HG02885 (cell line): ENCODE measurements at regions not wholly inside any gene's neighbourhood (a gene's known extent, or its start where the extent isn't known, plus 50 kb on each side); places are given as distances from the start of the nearest gene placed in this dataset.
"Not testable (repeated sequence)": the region's sequence is repeated elsewhere in the genome, so short reads cannot be mapped to it uniquely, and the experiment has no call there.

Experiments used
- ATAC-seq: cut with Tn5 transposase; IDR thresholded peaks from one replicate; pipeline ENCODE4 v1.9.1; 2021; ENCODE audit warnings: mild to moderate bottlenecking; ENCODE audit not compliant: unreplicated experiment, poor library complexity

DNA sequence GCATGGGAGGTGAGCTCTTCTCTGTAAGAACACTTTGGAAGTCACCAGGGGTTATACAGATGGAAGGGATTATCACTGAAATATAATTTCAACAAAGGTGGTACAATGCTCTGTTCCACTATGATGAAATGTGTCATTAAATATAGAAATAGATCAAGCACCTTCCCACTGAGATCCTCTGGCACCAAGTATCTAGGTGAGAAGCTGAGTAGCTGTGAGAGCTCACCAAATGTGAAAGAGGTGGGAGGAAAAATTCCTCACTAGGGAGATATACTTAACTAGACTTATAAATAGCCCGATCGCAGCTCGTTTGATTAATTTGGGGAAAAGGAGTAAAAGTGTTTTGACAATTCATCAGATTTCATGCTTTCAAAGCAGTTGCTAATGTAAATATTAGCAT, 247.6 kb downstream of the SMAD2 start:
- ATAC-seq: no peak

DNA sequence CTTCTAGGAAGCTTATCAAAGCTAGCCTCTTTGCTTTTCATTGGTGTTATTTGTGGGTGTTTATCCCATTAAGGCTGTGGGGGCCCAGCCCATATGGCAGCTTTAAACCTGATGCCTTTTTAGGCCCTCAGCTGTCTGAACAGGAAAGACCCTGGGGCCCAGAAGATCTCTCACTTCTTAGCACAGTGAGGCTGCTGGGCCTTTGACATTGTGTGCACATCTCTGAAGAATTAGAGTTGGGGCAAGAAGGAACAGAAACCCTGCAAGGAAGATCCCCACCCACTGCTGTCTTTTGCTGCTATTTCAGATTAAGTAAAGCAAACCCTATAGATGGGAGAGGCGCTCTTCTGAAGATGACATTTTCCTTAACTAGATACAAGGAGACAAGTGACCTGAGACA, 250.0 kb downstream of the SMAD2 start:
- peak; percentile 91 for ATAC-seq

DNA sequence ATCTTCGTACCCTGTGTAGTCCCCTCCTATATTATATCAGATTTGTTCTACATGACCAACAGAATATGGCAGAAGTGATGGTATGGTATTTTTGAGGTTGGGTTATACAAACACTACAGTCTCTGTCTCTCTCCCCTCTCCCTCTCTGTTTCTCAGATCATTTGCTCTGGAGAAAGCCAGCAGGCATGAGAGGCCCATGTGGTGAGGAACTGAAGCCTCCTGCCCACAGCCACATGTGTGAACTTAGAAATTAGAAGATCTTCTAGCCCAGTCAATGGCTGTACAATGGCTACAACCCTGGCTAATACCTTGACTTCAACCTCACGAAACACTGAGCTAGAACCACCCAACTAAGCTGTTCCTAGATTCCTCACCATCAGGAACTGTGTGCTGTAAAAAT, 250.6 kb downstream of the SMAD2 start:
- no peak for ATAC-seq

DNA sequence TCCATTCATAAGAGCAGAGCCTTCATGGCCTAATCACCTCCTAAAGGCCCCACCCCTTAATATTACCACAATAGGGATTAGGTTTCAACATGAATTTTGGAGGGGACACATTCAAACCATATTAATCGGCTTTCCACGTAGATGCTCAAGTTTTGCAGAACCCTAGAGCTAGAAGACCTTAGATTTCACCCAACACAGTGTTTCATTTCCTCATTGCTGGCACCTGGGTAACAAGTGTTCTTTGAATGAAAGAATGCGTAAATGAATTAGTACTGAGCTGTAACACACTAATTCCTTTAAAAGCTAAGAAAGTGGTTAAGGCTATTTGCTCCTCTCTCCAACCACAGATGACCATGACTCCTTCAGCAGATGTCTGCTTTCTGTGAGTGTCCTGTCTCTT, 252.5 kb downstream of the SMAD2 start:
- peak; percentile 37 for ATAC-seq

DNA sequence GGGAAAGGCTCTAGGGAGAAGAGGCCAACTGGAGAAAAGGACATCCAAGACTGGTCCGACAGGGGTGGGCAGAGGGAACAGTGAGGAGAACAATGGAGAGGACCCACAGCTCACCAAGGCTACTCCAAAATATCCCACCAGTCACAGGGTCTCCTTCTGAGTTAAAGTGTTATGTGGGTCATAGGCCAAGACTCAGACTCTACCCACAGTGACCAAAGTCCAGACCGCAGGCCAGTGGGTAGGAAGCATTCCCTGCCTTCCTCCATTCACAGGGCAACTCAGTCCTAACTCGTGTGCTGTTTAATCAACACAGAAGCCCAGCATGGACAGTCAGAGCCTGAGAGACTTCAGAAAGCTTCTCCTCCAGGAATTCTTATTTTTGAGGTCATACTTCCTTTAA, 260.6 kb downstream of the SMAD2 start:
- ATAC-seq: no peak

DNA sequence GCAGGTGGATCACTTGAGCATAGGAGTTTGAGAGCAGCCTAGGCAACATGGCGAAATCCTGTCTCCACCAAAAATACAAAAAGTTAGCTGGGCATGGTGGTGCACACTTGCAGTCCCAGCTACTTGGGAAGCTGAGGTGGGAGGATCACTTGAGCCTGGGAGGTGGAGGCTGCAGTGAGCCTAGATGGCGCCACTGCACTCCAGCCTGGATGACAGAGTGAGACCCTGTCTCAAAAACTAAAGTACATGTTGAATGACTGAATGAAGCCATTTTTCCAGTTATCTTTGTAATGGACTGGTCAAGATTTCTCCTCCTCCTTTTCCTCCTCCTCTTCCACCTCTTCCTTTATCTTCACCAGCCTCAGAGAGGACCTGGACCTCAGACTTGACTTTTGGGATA, 272.0 kb downstream of the SMAD2 start:
- ATAC-seq: no peak

DNA sequence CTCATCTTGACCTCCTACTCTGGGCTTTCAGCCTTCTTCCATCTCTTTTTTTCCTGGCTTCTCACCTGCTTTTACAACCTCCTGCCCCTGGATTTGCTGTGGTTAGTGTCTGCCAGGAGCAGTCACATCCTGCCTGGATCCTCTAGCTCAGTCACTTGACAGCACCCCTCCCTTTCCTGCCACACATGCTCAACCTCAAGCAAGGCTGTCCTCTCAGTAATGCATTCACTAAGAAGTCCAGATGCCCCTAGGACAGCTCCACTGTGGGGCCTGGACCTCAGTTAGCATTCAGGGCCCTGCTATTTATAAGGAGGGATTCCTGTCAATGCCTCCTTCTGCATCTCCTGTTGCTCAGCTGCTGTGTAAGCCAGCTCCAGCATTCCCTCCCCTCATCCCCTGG, 275.5 kb downstream of the SMAD2 start:
- ATAC-seq: no peak

DNA sequence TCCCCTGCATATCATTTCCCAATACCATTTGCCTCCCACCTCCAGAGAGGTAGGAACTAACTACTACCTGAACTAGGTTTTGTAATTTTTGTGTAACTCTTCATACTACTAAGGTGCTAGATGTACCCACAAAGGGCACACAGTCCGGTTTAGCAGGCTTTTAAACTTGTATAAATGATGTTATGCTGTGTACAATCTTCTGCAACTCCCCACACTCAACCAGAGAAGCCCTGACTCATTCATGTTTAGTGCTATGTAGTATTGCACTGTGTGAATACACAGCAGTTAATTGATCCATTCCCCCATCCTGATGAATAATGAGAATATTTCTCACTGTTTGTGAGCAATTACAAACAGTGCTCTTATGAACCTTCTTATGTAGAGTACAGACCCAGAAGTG, 285.6 kb downstream of the SMAD2 start:
- ATAC-seq: no peak

DNA sequence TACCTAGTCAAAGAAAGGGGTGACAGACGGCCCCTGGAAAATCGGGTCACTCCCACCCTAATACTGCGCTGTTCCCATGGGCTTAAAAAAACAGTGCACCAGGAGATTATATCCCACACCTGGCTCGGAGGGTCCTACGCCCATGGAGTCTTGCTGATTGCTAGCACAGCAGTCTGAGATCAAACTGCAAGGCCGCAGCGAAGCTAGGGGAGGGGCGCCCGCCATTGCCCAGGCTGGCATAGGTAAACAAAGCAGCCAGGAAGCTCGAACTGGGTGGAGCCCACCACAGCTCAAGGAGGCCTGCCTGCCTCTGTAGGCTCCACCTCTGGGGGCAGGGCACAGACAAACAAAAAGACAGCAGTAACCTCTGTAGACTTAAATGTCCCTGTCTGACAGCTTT, 292.9 kb downstream of the SMAD2 start:
- ATAC-seq: not testable (repeated sequence)

DNA sequence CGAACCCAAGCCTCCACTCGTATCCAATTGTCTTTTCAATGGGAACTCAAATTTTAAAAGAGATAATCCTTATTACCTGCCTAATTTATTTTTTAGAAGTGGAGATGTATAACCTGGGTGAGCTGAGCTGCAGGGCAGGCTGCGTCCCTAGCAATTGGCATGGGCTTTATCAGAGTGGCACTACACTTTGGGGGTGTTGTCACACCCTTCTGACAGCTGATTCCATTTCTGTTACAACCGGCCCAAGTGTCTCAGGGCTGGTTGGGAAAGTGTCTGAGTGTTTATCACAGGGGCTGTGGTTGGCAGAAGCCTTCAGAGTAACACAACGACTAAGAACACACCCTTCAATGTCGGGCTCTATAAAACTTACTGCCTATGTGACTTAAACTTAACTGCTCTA, 295.0 kb downstream of the SMAD2 start:
- no peak for ATAC-seq

DNA sequence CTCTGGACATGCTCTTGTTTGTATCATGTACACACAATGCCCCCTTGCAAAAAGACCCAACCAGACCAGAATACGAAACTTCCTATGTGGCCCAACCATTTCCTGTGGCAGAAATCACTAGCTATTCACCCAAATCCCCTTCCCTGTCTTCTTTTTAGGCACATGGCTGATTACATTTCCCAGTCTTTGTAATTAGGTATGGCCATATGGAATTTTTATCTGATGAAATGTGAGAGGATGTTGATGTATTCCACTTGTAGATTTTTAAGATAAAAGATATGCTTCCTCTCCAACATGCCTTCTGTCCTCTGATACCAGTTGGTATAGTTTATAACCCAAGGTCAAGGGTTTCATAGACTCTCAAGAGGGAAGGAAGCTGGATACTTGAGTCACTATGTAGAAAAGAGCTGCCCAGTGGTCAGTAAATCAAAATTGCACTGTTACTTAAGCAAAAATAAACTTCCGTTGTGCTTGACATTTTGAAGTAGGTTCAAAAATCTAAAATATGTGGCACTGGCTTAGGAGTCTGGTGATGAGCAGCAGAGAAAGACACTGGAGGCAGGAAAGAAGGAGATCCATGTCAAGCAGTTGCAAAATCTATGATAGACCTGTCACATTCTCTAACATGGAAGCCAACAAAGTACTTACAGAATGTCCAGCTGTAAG, 297.4 kb downstream of the SMAD2 start:
- no peak for ATAC-seq

DNA sequence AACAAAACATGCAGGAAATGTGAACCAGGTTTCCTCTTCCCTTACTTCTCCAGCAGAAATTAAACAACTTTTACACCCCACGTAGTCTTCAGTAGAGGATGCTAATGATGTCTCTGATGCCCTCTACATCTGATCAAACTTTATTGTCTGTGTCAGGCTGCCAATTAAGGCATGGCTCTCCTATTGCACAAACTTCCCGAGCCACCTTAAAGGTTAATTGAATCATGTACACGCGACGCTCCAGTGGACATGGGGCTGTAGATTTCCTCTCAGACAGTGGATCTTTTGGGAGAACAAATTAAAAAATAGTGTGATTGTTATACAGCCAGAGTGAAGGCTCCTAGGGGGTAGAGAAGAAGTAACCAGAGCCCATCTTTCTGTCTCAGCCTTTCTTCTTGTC, 301.6 kb downstream of the SMAD2 start:
- ATAC-seq: no peak

DNA sequence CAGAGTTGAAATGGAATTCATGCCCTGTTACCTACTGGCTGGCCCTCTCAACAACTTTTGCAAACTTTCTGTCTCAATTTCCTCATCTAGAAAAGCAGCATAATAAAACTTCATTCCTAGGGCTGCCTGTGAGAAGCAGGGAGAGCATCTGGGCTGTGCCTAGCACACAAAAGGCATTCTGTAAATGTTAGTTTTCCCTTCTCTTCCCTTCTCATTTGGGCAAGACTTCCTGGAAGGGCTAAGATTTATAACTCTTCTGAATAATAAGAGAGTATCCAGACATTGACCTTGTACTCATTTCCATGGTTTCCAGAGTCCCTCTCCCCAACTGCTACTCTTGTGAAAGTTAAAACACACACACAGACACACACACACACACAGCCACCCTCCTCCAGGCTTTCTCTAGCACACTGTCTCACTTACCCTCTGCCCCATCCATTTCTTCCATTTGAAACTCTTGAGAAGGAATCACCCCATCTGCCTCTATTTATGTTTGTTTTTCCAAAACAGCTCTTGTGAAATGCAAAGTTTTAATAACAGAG, 302.1 kb downstream of the SMAD2 start:
- ATAC-seq: no peak

DNA sequence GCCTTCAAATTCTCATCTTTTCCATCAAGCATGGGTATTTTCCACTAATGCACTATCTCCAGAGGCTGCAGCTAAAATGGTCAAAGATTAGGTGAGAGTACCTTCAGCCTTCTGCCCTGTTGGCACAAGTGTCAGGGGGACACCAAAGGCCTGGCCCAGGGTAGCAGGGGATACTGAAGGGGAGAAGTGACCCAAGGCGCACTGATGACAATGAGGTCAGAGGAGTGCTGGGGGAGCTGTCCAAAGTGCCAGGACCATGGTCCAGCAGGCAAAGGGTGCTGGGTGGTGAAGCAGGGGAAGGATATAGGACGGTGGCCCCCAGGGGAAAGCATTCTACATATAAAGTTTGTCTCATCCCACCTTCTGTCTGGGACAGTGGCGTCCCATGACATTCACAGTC, 303.4 kb downstream of the SMAD2 start:
- ATAC-seq: no peak

DNA sequence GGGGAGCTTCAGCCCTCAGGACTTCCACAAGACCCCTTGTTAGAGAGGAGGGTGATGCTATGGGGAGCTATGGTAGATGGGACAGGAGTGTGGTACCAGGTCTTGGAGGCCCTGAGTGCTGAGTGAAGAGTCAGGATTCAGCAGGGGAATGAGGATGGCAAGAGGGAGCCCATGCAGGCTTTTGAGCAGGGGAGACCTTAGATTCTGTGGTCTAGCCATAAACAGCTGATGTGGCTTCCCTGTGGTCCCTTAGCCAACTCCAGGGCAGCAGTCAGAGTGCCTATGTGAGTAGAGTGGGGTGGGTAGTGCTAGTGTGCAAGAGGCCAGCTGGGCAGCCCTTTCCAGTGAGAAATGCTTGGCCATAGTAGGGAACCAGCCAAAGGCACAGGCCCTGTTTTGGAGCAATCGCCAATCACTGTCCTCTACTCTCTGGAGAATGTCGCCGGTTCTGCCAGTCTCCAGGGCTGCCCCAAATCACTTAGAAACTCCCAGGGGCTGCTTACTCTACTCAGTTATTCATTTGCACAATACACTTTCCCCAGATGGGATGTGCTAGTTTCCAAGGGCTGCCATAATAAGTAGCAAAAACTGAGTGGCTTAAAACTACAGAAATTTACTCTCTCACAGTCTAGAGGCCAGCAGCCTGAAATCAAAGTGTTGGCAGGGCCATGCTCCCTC, 310.5 kb downstream of the SMAD2 start:
- ATAC-seq: no peak

DNA sequence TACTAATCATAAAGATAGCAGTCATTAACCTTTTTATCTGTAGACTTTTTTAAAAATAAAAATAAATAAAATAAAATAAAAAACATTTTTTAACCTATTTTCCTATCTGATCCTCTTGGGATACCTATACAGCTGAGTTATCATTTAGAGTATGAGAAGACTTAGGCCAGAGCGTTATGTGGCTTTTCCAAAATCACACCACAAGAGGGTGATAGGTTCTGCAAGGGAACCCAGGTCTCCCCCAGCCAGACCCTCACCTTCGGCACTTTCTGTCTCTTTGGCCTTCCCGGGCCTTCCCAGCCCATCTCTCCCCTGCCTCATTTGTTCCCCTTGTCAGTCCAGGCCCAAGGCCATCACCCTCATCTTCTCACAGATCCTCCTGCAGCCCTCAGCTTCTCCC, 311.7 kb downstream of the SMAD2 start:
- ATAC-seq: no peak

DNA sequence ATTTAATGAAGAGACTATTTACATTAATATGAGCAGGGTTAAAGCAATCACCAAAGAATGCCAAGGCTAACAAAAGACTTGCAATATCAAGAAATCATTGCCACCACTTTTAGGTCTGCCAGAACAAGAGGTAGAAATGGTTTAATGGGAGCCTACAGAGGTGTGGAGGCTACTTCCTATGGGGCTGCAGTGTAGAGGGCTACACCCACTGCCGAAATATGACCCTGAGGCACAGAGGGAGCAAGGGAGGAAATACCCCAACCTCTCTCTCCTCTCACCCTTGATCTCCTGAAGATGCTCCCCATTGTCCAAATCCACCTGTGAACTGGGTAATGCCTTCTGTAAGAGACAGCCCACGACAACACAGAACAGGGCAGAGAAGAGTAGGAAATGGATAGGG, 315.4 kb downstream of the SMAD2 start:
- no peak for ATAC-seq

DNA sequence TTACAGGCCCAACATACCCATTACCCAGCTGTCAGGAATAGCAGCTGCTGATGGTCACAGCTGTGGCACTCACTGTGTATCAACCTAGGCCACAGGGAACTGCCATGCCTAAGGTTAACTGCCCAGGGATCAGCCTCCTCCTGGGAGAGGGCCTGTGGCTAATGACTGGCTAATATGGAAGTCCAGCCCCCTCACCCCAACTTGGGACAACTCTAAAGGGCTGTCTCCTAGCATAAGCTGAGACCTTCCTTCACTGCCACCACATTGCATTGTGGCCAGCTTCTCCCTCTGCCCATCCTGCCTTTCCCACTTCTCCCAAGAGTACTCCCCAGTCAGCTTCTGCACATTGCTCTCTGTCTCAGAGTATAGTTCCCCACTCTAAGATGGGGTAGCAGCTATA, 316.5 kb downstream of the SMAD2 start:
- ATAC-seq: no peak

DNA sequence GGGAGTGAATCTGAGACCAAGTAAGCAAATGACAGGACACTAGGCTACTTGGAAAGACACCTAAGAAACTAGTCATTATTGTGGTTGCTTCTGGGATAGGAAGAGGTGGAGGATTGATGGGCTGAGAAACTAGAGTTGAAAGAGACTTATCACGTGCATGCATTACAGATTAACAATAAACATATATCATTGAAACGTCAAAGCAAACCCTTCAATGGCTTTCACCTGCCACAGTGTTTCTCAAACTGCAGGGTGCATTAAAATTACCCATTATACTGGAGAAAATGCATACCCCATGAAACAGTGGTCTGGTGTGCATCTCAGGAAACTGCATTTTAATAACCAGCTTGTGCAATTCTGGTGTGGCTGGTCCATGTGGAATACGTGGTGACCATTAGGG, 318.8 kb downstream of the SMAD2 start:
- no peak for ATAC-seq

DNA sequence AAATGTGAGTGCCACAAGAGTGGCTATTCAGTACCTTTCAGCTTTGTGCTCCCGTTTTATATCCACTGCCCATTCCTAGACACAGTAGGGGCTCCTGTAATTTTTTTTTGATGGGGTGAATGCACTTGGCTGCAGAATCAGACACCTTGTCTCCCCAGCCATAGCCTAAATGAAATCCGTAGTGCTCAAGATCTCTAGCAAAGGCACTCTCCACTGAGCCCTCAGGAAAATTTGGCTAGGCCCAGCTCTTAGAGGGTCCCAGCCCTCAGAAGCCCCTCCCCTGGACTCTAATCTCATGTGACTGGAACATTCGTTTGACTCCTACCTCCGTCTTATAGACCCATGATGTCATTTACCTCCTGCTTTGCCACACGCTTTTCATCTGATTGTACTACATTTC, 323.9 kb downstream of the SMAD2 start:
- no peak for ATAC-seq

DNA sequence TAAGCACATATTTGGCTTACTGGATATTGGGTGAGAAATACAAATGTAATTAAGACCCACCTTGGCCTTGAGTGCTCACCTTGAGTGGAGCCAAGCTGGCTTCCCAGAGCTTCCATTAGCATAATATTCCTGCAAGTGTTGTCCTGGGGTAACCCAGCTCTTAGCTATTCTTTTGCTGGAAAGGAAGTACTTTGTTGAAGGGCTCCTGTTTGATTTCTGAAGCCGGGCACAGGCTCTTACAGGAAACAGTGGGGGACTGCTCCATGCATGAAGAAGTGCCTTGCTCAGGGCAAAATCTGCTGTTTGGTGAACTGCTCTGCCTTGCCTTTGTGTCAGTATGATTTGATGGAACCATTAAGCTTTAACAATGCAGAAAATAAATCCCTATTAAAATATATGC, 325.4 kb downstream of the SMAD2 start:
- ATAC-seq: no peak

DNA sequence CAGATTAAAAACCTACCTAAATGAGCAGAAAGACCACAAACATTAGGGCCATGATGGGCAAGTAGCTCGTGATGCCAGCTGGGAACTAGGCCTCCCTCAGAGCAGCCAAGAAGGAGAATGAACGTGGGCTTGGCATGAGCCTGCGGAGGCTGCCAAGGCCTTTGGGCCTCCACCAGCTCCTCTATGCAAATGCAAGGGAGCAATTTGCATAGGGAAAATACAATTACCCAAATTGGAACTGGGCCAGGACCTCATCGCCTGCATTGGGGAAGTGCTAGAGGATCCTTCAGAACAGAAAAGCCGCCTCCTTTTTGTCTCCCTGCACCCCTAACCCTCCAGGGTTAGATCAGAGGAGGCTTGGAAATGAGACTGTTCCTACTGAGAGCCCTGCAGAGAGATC, 326.4 kb downstream of the SMAD2 start:
- no peak for ATAC-seq
